ENCODE measurements at regions not wholly inside any gene's neighbourhood (a gene's known extent, or its start where the extent isn't known, plus 50 kb on each side); places are given as distances from the start of the nearest gene placed in this dataset.

DNA sequence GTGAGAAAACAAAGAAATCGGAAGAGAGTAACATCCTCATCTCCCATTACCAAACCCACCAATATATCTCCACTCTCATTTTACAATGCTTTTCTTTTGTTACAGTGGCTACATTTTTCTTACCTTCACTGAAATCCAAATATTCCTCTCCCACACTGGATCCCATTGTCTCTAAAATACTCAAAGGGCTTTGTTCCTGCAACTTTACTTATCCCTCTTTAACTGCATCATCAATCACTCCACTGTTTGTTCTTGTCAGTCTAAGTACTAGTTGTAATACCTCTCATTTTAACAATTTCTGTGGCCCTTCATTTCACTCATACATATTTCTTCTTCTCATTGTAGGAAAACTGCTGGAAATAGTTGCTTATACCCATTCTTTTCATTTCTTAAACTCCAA lies 464.2 kb upstream of the PIK3C3 start:
- TF ChIP-seq CTCF (conservative IDR thresholded peaks at IDR 0.05; ENCODE audit: low read depth, low read length): no peak
- TF ChIP-seq EZH2phosphoT487 (IDR thresholded peaks at IDR 0.05; ENCODE audit: borderline replicate concordance, low read length): no peak
